Breast epithelium (tissue), 3 donors: ENCODE measurements at regions not wholly inside any gene's neighbourhood (a gene's known extent, or its start where the extent isn't known, plus 50 kb on each side); places are given as distances from the start of the nearest gene placed in this dataset.

Experiments used
- POLR2A ChIP-seq: fragments of 450-650 bp; IDR thresholded peaks from one replicate; pipeline ENCODE4 v1.6.1; 2016; ENCODE audit warnings: antibody characterized with exemption, mild to moderate bottlenecking, moderate library complexity
- POLR2AphosphoS5 ChIP-seq, 3 donors: sonication (generic); formaldehyde crosslinking; IDR thresholded peaks; one replicate each; pipeline ENCODE4 v1.6.1; 2017; ENCODE audit warnings: antibody characterized with exemption in 3 of 3
- TF ChIP-seq, protein P1 (sequence below), 3 donors: fragments of 450-650 bp; IDR thresholded peaks; one replicate each; pipeline ENCODE4 v1.5.1; 2016 to 2017; ENCODE audit warnings: antibody characterized with exemption in 3 of 3, mild to moderate bottlenecking in 3 of 3, moderate library complexity in 3 of 3

DNA sequence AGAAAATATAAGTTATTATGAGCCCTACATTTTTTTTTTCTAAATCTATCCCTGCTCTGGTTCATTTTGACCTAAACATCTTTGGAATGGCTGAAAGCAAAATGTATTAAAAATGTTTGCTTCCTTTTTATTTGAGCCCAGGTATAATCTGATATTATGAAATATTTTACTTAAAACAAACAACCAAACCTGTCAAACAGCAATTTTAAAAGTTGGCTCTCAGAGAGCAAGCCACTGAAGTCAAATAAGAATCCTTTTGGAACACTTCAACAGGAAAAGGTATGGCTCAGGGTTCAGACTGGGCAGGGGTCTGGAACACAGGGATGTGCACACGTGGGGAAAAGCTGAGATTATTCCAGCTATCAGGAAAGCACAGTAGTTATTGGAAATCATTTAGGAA is 782.9 kb downstream of the CCSER2 start:
- TF ChIP-seq, protein P1, sequence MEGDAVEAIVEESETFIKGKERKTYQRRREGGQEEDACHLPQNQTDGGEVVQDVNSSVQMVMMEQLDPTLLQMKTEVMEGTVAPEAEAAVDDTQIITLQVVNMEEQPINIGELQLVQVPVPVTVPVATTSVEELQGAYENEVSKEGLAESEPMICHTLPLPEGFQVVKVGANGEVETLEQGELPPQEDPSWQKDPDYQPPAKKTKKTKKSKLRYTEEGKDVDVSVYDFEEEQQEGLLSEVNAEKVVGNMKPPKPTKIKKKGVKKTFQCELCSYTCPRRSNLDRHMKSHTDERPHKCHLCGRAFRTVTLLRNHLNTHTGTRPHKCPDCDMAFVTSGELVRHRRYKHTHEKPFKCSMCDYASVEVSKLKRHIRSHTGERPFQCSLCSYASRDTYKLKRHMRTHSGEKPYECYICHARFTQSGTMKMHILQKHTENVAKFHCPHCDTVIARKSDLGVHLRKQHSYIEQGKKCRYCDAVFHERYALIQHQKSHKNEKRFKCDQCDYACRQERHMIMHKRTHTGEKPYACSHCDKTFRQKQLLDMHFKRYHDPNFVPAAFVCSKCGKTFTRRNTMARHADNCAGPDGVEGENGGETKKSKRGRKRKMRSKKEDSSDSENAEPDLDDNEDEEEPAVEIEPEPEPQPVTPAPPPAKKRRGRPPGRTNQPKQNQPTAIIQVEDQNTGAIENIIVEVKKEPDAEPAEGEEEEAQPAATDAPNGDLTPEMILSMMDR (IDR thresholded peaks at IDR 0.05) = no peak
- TF ChIP-seq POLR2A (no peak), POLR2AphosphoS5 (IDR thresholded peaks at IDR 0.05) (no peak)
